ENCODE measurements at regions not wholly inside any gene's neighbourhood (a gene's known extent, or its start where the extent isn't known, plus 50 kb on each side); places are given as distances from the start of the nearest gene placed in this dataset.
A peak's percentile ranks its signal among the peaks of the same experiment; 100 is the strongest.

- peak; percentile 86 for DNase-seq (ENCODE audit: low spot score)
These were observed 372.6 kb downstream of the RPRM start for GRCh38 chr2:153105829-153106578.

GRCh38 chr2:153101187-153101586 lies 377.4 kb downstream of the RPRM start:
- no peak for DNase-seq (ENCODE audit: low spot score)

DNA sequence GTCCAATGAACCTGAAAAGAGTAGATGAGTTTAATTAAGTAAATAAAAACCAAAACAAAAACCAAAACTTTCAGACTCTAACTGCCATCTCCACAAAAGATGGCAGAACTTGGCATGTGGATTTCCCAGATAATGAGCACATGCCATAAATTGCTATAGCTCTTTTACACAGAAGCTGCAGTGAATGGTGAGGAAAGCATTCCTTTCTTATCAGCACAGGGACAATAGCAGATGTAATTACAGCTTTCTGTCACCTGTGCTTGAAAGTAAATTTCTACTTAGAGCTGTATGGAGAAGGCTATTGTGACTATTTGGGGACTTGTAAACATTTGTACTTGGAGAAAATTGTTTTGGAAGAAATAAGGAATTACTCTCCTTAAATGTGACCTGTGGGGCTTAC lies 378.4 kb downstream of the RPRM start:
- DNase-seq (ENCODE audit: low spot score): no peak

GRCh38 chr2:153098073-153098472 lies 379.7 kb downstream of the ARL6IP6 start:
- DNase-seq (ENCODE audit: low spot score): no peak

- no peak for DNase-seq (ENCODE audit: low spot score)
These were observed 377.9 kb downstream of the ARL6IP6 start for GRCh38 chr2:153096272-153096671.

GRCh38 chr2:153091344-153091743 lies 372.9 kb downstream of the ARL6IP6 start:
- no peak for DNase-seq (ENCODE audit: low spot score)

- DNase-seq (ENCODE audit: low spot score): no peak
These were observed 360.9 kb downstream of the ARL6IP6 start for GRCh38 chr2:153079315-153079714.

GRCh38 chr2:153077311-153077710 lies 358.9 kb downstream of the ARL6IP6 start:
- DNase-seq (ENCODE audit: low spot score): no peak

DNA sequence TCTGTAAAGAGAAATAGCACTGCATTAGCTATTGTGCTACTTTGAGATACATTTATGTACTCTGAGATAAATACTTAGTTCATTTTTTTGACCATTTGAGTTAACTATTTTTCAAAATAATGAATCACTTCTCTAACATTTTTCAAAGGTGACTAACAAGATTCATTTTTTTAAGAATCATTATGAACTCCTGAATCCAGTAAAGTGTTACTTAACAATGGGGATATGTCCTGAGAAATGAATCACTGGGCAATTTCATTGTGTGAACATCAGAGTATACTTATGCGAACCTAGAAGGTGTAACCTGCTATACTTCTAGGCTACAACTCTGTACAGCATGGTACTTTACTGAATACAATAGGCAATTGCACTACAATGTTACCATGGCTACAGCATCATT lies 355.8 kb downstream of the ARL6IP6 start:
- DNase-seq (ENCODE audit: low spot score): no peak

- DNase-seq (ENCODE audit: low spot score): peak; percentile 25
These were observed 354.4 kb downstream of the ARL6IP6 start for GRCh38 chr2:153072813-153073212.

- no peak for DNase-seq (ENCODE audit: low spot score)
These were observed 353.7 kb downstream of the ARL6IP6 start for GRCh38 chr2:153072077-153072476.

- DNase-seq (ENCODE audit: low spot score): no peak
These were observed 352.7 kb downstream of the ARL6IP6 start for GRCh38 chr2:153071090-153071489.

DNA sequence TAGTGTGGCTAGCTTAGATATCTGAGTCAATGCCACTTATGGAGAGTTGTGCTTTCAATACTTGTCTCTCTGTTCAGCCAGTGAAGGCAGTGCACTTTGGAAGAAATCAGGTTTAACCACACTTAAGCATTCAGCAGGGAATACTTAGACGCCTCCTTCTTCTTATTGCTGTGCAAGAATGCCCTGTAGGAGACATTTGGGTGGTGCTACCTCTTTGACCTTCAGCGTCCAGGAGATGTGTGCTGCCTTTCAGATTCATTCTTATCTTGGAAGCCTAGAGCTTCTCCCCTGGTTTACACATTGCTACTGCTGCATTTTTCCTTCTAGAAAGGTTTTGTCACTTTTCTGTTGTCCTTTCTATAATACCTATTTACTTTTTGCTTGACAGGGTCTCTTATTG lies 350.5 kb downstream of the ARL6IP6 start:
- no peak for DNase-seq (ENCODE audit: low spot score)

DNA sequence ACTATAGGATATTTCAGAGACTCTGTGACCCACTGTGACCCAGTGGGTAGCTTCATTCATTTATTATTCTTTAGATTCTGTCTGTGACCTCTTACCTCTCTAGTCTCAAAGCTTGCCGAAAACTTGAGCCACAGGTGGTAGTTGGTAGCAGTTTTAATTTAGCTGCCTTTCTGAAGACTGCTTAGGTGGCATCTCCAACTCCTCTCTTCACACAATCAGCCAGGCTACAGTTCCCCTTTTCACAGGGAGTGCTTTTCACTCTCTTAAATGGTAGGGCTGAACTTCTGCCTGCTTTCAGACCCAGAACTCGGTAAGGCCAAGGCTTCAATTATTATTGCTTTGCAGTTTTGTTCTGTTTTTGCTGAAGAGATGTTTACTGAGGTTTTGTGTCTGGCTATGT lies 349.6 kb downstream of the ARL6IP6 start:
- DNase-seq (ENCODE audit: low spot score): no peak

GRCh38 chr2:153059338-153060052 lies 341.1 kb downstream of the ARL6IP6 start:
- no peak for DNase-seq (ENCODE audit: low spot score)

- DNase-seq (ENCODE audit: low spot score): no peak
These were observed 339.3 kb downstream of the ARL6IP6 start for GRCh38 chr2:153057743-153058142.

DNA sequence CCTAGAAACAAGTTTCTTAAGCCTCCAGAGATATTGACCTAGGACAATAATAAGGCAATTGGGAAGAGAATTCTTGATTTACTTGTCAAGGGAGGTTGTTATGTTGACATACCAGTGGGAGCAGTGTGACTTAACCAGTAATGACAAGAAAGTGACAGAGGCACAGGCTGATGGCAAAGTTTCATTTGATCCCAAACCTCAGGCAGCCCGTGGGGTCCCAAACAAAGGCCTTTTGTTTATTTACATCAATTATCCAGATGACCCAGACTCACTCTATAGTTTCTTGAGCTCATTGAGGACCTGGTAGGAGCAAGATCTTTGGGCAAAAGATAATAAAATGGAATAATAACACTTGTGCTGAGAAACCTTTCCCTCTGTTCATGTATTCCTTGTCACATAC lies 336.8 kb downstream of the ARL6IP6 start:
- no peak for DNase-seq (ENCODE audit: low spot score)

DNA sequence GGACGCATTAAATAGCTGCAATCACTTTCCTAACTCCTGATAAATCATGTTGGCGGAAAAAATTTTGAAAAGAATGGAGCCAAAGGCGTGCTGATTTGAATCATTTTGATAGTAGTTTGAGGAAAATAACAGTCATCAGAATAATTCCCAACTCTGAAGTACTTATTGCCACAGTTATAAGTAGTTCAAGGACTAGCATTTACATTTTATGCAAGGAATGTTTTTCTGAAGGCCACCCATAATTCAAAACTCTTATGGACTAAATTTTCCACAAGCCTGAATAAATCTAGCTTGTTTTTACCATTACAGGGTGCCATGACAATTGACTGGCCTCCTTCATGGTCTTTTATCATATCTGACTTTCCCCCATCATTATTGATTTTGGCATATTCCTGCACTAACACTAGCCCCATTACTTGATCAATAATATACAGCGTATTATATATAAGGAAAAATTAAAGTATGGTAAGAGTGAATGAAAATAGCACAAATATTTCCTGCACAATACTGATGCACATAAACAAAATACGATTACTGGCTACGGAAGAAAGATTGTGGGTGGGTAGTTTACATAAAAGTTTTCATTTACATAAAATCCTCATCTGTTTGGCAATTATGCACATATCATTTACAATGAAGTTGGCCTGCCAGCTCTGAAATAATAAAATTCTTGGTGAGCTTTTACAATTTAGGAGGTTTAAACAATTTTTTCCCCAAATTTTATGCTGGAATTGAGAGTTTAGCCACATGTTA lies 334.6 kb downstream of the ARL6IP6 start:
- DNase-seq (ENCODE audit: low spot score): no peak

DNA sequence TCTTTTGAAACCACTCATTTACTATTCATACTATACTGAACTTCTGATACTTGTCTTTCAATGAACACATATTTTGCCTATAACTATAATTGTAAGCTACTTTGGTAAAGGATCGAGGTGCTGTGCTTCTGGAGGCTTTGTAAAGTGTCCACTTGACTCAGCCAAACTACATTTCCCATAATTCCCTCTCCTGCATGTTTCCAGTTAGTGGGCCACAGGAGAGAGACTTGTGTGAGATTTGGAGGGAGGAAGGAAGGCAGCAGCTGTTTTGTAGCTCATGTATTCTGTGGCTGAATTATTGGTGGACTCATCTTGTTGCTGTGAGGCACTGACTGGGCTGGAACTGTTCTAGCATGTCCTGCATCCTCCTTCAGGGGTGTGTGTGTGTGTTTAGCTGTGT lies 328.8 kb downstream of the ARL6IP6 start:
- DNase-seq (ENCODE audit: low spot score): no peak

DNA sequence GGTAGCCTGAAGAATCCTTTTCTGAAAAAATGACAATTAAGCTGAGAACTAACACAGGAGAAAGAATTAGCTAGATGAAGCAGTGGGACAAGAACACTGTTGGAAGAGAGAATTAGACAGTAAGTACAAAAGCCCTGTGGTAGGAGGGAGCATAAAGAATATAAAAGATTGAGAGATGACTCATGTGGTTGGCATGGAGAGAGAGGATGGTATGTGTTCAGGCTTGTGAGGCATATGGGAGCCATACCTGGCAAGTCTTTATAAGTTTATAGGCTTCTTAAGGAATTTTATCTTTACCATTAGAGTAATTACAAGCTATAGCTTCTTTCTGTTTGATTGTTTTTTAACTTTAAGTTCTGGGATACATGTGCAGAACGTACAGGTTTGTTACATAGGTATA lies 325.0 kb downstream of the ARL6IP6 start:
- DNase-seq (ENCODE audit: low spot score): no peak

GRCh38 chr2:153028626-153029025 lies 310.2 kb downstream of the ARL6IP6 start:
- no peak for DNase-seq (ENCODE audit: low spot score)

GRCh38 chr2:153027533-153027932 lies 309.1 kb downstream of the ARL6IP6 start:
- no peak for DNase-seq (ENCODE audit: low spot score)

- DNase-seq (ENCODE audit: low spot score): no peak
These were observed 301.8 kb downstream of the ARL6IP6 start for GRCh38 chr2:153020201-153020600.

All from SK-N-DZ (cell line).